ENCODE measurements at regions not wholly inside any gene's neighbourhood (a gene's known extent, or its start where the extent isn't known, plus 50 kb on each side); places are given as distances from the start of the nearest gene placed in this dataset.

DNA sequence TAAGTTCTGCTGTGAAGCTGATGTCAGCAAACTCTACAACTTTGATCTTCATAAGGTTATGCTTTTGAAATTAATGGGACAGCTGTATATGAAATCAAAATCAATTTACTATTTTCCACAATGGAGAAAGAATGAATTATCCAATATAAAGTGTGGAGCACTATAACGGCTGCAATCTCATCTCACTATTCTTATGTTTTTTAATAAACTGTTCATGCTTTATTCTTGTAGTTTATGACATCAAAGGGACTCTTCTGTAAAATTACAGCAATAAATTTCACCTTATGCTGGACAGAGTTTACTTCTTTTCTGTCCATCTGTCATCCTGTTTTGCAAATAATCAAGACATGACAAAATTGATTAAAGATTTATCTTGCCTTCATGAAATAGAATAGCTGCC, 192.5 kb downstream of the TECRL start:
- H3K27me3 ChIP-seq: no peaks in the 10 kb centered on the region
- H3K4me3 ChIP-seq: no peak overlapping the region
- TF ChIP-seq, protein P1, sequence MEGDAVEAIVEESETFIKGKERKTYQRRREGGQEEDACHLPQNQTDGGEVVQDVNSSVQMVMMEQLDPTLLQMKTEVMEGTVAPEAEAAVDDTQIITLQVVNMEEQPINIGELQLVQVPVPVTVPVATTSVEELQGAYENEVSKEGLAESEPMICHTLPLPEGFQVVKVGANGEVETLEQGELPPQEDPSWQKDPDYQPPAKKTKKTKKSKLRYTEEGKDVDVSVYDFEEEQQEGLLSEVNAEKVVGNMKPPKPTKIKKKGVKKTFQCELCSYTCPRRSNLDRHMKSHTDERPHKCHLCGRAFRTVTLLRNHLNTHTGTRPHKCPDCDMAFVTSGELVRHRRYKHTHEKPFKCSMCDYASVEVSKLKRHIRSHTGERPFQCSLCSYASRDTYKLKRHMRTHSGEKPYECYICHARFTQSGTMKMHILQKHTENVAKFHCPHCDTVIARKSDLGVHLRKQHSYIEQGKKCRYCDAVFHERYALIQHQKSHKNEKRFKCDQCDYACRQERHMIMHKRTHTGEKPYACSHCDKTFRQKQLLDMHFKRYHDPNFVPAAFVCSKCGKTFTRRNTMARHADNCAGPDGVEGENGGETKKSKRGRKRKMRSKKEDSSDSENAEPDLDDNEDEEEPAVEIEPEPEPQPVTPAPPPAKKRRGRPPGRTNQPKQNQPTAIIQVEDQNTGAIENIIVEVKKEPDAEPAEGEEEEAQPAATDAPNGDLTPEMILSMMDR (IDR thresholded peaks at IDR 0.05): no peak
- no peak for TF ChIP-seq POLR2A (IDR thresholded peaks at IDR 0.05)
- no peak for TF ChIP-seq EP300 (IDR thresholded peaks at IDR 0.05)
- no peak overlapping the region for H3K27ac ChIP-seq
- no peaks in the 10 kb centered on the region for H3K4me1 ChIP-seq
- no peaks in the 10 kb centered on the region for H3K9me3 ChIP-seq
- no peak for DNase-seq (ENCODE audit: low spot score in 2 of 2)
- H3K36me3 ChIP-seq: no peaks in the 10 kb centered on the region
- whole genome bisulfite sequencing, 2 donors: 47 to 60% methylated on average over 1 of the region's 1 CpG

GRCh38 chr4:64205376-64205775, 203.9 kb downstream of the TECRL start:
- DNase-seq (ENCODE audit: low spot score in 2 of 2): no peak
- TF ChIP-seq POLR2A (IDR thresholded peaks at IDR 0.05) (no peak), EP300 (IDR thresholded peaks at IDR 0.05) (no peak)
- TF ChIP-seq, protein P1 (IDR thresholded peaks at IDR 0.05): no peak
- Histone ChIP-seq H3K4me1 (no peaks in the 10 kb centered on the region), H3K4me3 (no peak overlapping the region), H3K27ac (no peak overlapping the region), H3K27me3 (no peaks in the 10 kb centered on the region), H3K36me3 (no peaks in the 10 kb centered on the region), H3K9me3 (peaks cover 0 to 4% (median 0%) of the 10 kb centered on the region in 4 donors)
- WGBS, 2 donors: 71 to 82% methylated on average over 3 of the region's 3 CpGs

- WGBS, 2 donors: 77 to 81% methylated on average over 2 of the region's 2 CpGs
- Histone ChIP-seq H3K9me3 (no peaks in the 10 kb centered on the region), H3K36me3 (no peaks in the 10 kb centered on the region), H3K4me3 (no peak overlapping the region), H3K27ac (no peak overlapping the region), H3K4me1 (no peaks in the 10 kb centered on the region), H3K27me3 (no peaks in the 10 kb centered on the region)
- TF ChIP-seq, protein P1 (IDR thresholded peaks at IDR 0.05): no peak
- TF ChIP-seq POLR2A (IDR thresholded peaks at IDR 0.05) (no peak), EP300 (IDR thresholded peaks at IDR 0.05) (no peak)
- no peak for DNase-seq (ENCODE audit: low spot score in 2 of 2)
Measured at GRCh38 chr4:64200001-64200555, 209.2 kb downstream of the TECRL start.

GRCh38 chr4:64195582-64195981, 213.7 kb downstream of the TECRL start:
- no peak for DNase-seq (ENCODE audit: low spot score in 2 of 2)
- Histone ChIP-seq H3K9me3 (no peaks in the 10 kb centered on the region), H3K4me1 (no peaks in the 10 kb centered on the region), H3K27ac (no peak overlapping the region), H3K27me3 (no peaks in the 10 kb centered on the region), H3K4me3 (no peak overlapping the region), H3K36me3 (no peaks in the 10 kb centered on the region)
- WGBS, 2 donors: 75 to 87% methylated on average over 1 of the region's 1 CpG
- TF ChIP-seq POLR2A (IDR thresholded peaks at IDR 0.05) (no peak), EP300 (IDR thresholded peaks at IDR 0.05) (no peak)
- TF ChIP-seq, protein P1 (IDR thresholded peaks at IDR 0.05): no peak

- H3K9me3 ChIP-seq: no peaks in the 10 kb centered on the region
- TF ChIP-seq, protein P1 (IDR thresholded peaks at IDR 0.05): no peak
- TF ChIP-seq EP300 (IDR thresholded peaks at IDR 0.05) (no peak), POLR2A (IDR thresholded peaks at IDR 0.05) (no peak)
- H3K4me1 ChIP-seq: no peaks in the 10 kb centered on the region
- no peaks in the 10 kb centered on the region for H3K27me3 ChIP-seq
- 35 to 53% methylated on average over 3 of the region's 3 CpGs for WGBS, 2 donors
- H3K4me3 ChIP-seq: no peak overlapping the region
- H3K27ac ChIP-seq: no peak overlapping the region
- no peak for DNase-seq (ENCODE audit: low spot score in 2 of 2)
- no peaks in the 10 kb centered on the region for H3K36me3 ChIP-seq
Measured at GRCh38 chr4:64192731-64193412, 216.4 kb downstream of the TECRL start.
